MM.1S (cell line): ENCODE measurements at regions not wholly inside any gene's neighbourhood (a gene's known extent, or its start where the extent isn't known, plus 50 kb on each side); places are given as distances from the start of the nearest gene placed in this dataset.

Experiments
- DNase-seq: peaks from one replicate; pipeline ENCODE4 v3.0.0-alpha.2; 2015
- H2AFZ ChIP-seq: fragments of 300-600 bp; sonication (generic); 2 replicates; pipeline ENCODE4 v1.6.0; 2016; ENCODE audit warnings: antibody characterized with exemption, low read length
- H3F3A ChIP-seq: fragments of 300-600 bp; sonication (generic); 2 replicates; pipeline ENCODE4 v1.6.1; 2016; ENCODE audit warnings: mild to moderate bottlenecking, antibody characterized with exemption, low read length, moderate library complexity, mixed read lengths; ENCODE audit not compliant: insufficient read depth
- H3K27ac ChIP-seq: fragments of 300-600 bp; sonication (generic); 2 replicates; pipeline ENCODE4 v1.5.1; 2016; ENCODE audit warnings: mild to moderate bottlenecking, low read length
- H3K27me3 ChIP-seq: fragments of 300-600 bp; sonication (generic); replicated peaks from 2 replicates; pipeline ENCODE4 v1.6.0; 2016; ENCODE audit warnings: low read length; ENCODE audit not compliant: insufficient read depth
- H3K36me3 ChIP-seq: fragments of 300-600 bp; sonication (generic); replicated peaks from 2 replicates; pipeline ENCODE4 v1.6.1; 2016; ENCODE audit warnings: mild to moderate bottlenecking, low read length, mixed read lengths; ENCODE audit not compliant: insufficient read depth
- H3K4me1 ChIP-seq: fragments of 300-600 bp; sonication (generic); 2 replicates; pipeline ENCODE4 v1.6.1; 2016; ENCODE audit warnings: low read length, mixed read lengths
- H3K4me2 ChIP-seq: fragments of 300-600 bp; sonication (generic); 2 replicates; pipeline ENCODE4 v1.6.0; 2016; ENCODE audit warnings: low read depth, low read length
- H3K4me3 ChIP-seq: fragments of 300-600 bp; sonication (generic); 2 replicates; pipeline ENCODE4 v1.5.1; 2016; ENCODE audit warnings: low read length, mixed read lengths
- H3K79me2 ChIP-seq: fragments of 300-600 bp; sonication (generic); 2 replicates; pipeline ENCODE4 v1.6.1; 2016; ENCODE audit warnings: mixed run types, low read length, mixed read lengths
- H3K9ac ChIP-seq: fragments of 300-600 bp; sonication (generic); 2 replicates; pipeline ENCODE4 v1.6.1; 2016; ENCODE audit warnings: low read length, mixed read lengths
- H3K9me2 ChIP-seq: fragments of 300-600 bp; sonication (generic); replicated peaks from 2 replicates; pipeline ENCODE4 v1.6.1; 2016; ENCODE audit warnings: mild to moderate bottlenecking, low read length, mixed read lengths; ENCODE audit not compliant: insufficient read depth
- H3K9me3 ChIP-seq: fragments of 300-600 bp; sonication (generic); replicated peaks from 2 replicates; pipeline ENCODE4 v1.6.1; 2016; ENCODE audit warnings: mild to moderate bottlenecking, low read length, mixed read lengths; ENCODE audit not compliant: insufficient read depth
- H4K20me1 ChIP-seq: fragments of 300-600 bp; sonication (generic); 2 replicates; pipeline ENCODE4 v1.6.1; 2016; ENCODE audit warnings: mild to moderate bottlenecking, low read length, moderate library complexity, mixed read lengths; ENCODE audit not compliant: insufficient read depth
- CTCF ChIP-seq: fragments of 300-600 bp; sonication (generic); IDR thresholded peaks from 2 replicates; pipeline ENCODE4 v1.5.1; 2016; ENCODE audit warnings: antibody characterized with exemption, low read length, mixed read lengths
- EZH2 ChIP-seq: fragments of 300-600 bp; sonication (generic); optimal IDR thresholded peaks from 2 replicates; pipeline ENCODE3; 2017; ENCODE audit warnings: low read depth, mild to moderate bottlenecking, antibody characterized with exemption, low read length, mixed read lengths
- EZH2phosphoT487 ChIP-seq: fragments of 300-600 bp; sonication (generic); IDR thresholded peaks from 2 replicates; pipeline ENCODE4 v1.6.1; 2018; ENCODE audit warnings: antibody characterized with exemption, low read length

- no peak for DNase-seq
- Histone ChIP-seq H3K9me3 (no peaks in the 10 kb centered on the region), H3K4me3 (no peak overlapping the region), H3K36me3 (no peaks in the 10 kb centered on the region), H3K4me2 (no peak overlapping the region), H3K79me2 (no peaks in the 10 kb centered on the region), H3K27me3 (no peaks in the 10 kb centered on the region), H4K20me1 (no peaks in the 10 kb centered on the region), H3K27ac (no peak overlapping the region), H2AFZ (no peak overlapping the region), H3K9me2 (no peaks in the 10 kb centered on the region), H3K9ac (no peak overlapping the region), H3F3A (no peaks in the 10 kb centered on the region), H3K4me1 (no peaks in the 10 kb centered on the region)
- TF ChIP-seq CTCF (no peak), EZH2 (no peak), EZH2phosphoT487 (no peak)
Measured at GRCh38 chr9:99375481-99375880, 153.4 kb downstream of the SEC61B start.

DNA sequence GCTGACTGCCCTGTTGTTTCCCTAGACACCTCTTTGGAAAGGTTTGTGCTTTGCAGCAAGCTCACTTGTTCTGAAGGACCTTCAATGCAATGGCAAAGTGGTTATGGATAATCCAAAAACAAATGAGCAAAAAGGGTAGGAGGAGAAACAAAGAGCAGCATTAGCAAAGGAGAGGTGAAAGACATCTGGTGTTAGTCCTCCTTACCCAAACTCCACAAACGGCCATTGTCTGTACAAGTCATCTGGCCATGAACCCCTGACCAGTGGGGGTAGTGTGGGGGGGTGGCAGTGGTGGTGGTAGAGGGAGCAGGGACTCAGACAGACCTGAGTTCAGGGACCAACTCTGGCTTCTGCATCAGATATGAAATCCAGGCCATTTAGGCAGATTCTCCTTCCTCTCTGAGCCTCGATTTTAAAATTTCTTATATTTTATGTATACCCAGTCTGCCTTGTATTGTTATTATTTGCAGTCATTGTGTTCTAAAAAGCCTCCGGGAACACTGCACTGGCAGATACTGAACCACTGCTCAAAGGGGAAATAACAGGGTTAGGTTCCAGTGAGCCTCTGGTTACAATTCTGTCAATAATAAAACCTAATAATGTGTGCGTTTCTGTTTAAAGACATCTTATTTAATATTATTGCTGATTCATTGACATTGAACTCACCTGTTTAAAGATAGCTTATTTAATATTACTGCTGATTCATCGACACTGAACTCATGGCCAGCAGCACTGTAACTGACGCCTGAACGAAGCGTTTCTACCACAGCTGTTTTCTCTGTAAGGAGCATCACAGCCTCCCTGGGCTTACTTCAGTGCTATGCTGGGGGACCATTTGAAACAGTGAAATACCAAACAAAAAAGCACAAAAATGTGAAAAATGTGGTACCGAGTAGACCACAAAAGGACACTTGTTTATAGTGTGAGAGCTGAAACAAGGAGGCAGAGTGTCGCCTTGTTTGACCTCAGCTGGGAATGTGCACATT is 156.0 kb downstream of the SEC61B start:
- DNase-seq: no peak
- no peak for TF ChIP-seq CTCF
- TF ChIP-seq EZH2phosphoT487: no peak
- no peak for TF ChIP-seq EZH2
- H3K79me2 ChIP-seq: no peaks in the 10 kb centered on the region
- H3K9ac ChIP-seq: no peak overlapping the region
- no peaks in the 10 kb centered on the region for H3K27me3 ChIP-seq
- H3K4me2 ChIP-seq: no peak overlapping the region
- H3K9me2 ChIP-seq: no peaks in the 10 kb centered on the region
- no peak overlapping the region for H3K27ac ChIP-seq
- no peak overlapping the region for H3K4me3 ChIP-seq
- H3K9me3 ChIP-seq: no peaks in the 10 kb centered on the region
- H3F3A ChIP-seq: no peaks in the 10 kb centered on the region
- H2AFZ ChIP-seq: no peak overlapping the region
- H3K36me3 ChIP-seq: no peaks in the 10 kb centered on the region
- no peaks in the 10 kb centered on the region for H4K20me1 ChIP-seq
- no peaks in the 10 kb centered on the region for H3K4me1 ChIP-seq

DNA sequence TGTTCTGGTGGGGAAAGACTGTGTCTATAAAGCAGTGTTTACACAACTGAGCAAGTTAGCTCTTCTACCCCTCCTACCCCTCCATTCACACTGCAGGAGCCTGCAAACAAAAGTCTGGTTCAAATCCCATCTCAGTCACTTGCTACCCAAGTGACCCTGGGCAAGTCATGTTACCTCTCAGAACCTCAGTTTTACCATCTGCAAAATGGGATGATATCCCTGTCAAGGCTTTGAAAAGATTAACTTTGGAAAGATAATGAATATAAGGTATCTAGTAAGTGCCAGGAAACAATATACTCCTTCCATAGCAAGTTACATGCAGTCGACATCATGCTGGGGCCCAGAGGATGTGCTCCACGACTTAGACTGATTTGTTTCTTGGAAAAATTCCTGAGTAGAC is 161.5 kb downstream of the SEC61B start:
- Histone ChIP-seq H2AFZ (no peak overlapping the region), H3K4me3 (no peak overlapping the region), H3K27ac (no peak overlapping the region), H3K36me3 (no peaks in the 10 kb centered on the region), H3K9ac (no peak overlapping the region), H3K9me3 (no peaks in the 10 kb centered on the region), H4K20me1 (no peaks in the 10 kb centered on the region), H3K4me1 (no peaks in the 10 kb centered on the region), H3K79me2 (no peaks in the 10 kb centered on the region), H3K27me3 (no peaks in the 10 kb centered on the region), H3K9me2 (no peaks in the 10 kb centered on the region), H3K4me2 (no peak overlapping the region), H3F3A (no peaks in the 10 kb centered on the region)
- no peak for DNase-seq
- no peak for TF ChIP-seq EZH2phosphoT487
- TF ChIP-seq EZH2: no peak
- no peak for TF ChIP-seq CTCF
